Urinary bladder (tissue), 3 donors: ENCODE measurements at regions not wholly inside any gene's neighbourhood (a gene's known extent, or its start where the extent isn't known, plus 50 kb on each side); places are given as distances from the start of the nearest gene placed in this dataset.
"Not testable (repeated sequence)": the region's sequence is repeated elsewhere in the genome, so short reads cannot be mapped to it uniquely, and the experiment has no call there.

Experiments
- DNase-seq: peaks from one replicate; pipeline ENCODE4 v3.0.0-alpha.2; 2015; ENCODE audit errors: extremely low spot score
- H3K27ac ChIP-seq: one replicate; pipeline ENCODE4 v1.5.1; 2013; ENCODE audit warnings: low read depth, mild to moderate bottlenecking, moderate library complexity
- H3K36me3 ChIP-seq: one replicate; pipeline ENCODE4 v1.6.1; 2013; ENCODE audit warnings: mild to moderate bottlenecking, moderate library complexity; ENCODE audit not compliant: insufficient read depth
- H3K4me1 ChIP-seq: one replicate; pipeline ENCODE4 v1.6.1; 2013; ENCODE audit warnings: mild to moderate bottlenecking, moderate library complexity; ENCODE audit not compliant: insufficient read depth
- H3K4me3 ChIP-seq: one replicate; pipeline ENCODE4 v1.5.1; 2013; ENCODE audit warnings: low read depth, low read length
- WGBS: extraction: QIAGEN DNeasy Blood & Tissue Kit; methylation state at CpG from one replicate; pipeline ENCODE4 v1.1.7; 2013; 5-methylcytosine and 5-hydroxymethylcytosine counted together
- donor health status: healthy with polysubstance abuse.
- donor health status: healthy.

GRCh38 chr22:42192547-42192946 lies 61.9 kb upstream of the CYP2D6 start:
- H3K27ac ChIP-seq: no peak overlapping the region
- peaks cover 2% of the 10 kb centered on the region for H3K4me1 ChIP-seq
- no peaks in the 10 kb centered on the region for H3K36me3 ChIP-seq
- DNase-seq: no peak
- H3K4me3 ChIP-seq: no peak overlapping the region
- WGBS: 67% methylated on average over 3 of the region's 3 CpGs

GRCh38 chr22:42190274-42190673 lies 59.7 kb upstream of the CYP2D6 start:
- no peaks in the 10 kb centered on the region for H3K36me3 ChIP-seq

GRCh38 chr22:42189761-42190160 lies 59.2 kb upstream of the CYP2D6 start:
- Histone ChIP-seq H3K4me1 (peaks cover 2% of the 10 kb centered on the region), H3K27ac (no peak overlapping the region), H3K4me3 (no peak overlapping the region), H3K36me3 (no peaks in the 10 kb centered on the region)
- WGBS: 90% methylated on average over 4 of the region's 4 CpGs
- no peak for DNase-seq

More at GRCh38 chr22:42190274-42190673, 59.7 kb upstream of the CYP2D6 start:
- 93% methylated on average over 1 of the region's 1 CpG for WGBS
- peaks cover 2% of the 10 kb centered on the region for H3K4me1 ChIP-seq
- H3K4me3 ChIP-seq: no peak overlapping the region
- H3K27ac ChIP-seq: no peak overlapping the region
- DNase-seq: no peak

GRCh38 chr22:42188808-42189447 lies 58.3 kb upstream of the CYP2D6 start:
- H3K4me1 ChIP-seq: peaks cover 2% of the 10 kb centered on the region
- no peak for DNase-seq
- H3K4me3 ChIP-seq: no peak overlapping the region
- WGBS: 78% methylated on average over 4 of the region's 4 CpGs
- H3K27ac ChIP-seq: no peak overlapping the region
- no peaks in the 10 kb centered on the region for H3K36me3 ChIP-seq

GRCh38 chr22:42187646-42188045 lies 57.0 kb upstream of the CYP2D6 start:
- Histone ChIP-seq H3K36me3 (no peaks in the 10 kb centered on the region), H3K27ac (no peak overlapping the region), H3K4me3 (no peak overlapping the region), H3K4me1 (no peaks in the 10 kb centered on the region)
- no peak for DNase-seq
- 95% methylated on average over 3 of the region's 3 CpGs for WGBS

GRCh38 chr22:42185915-42186439 lies 55.4 kb upstream of the CYP2D6 start:
- Histone ChIP-seq H3K36me3 (no peaks in the 10 kb centered on the region), H3K4me1 (no peaks in the 10 kb centered on the region), H3K4me3 (no peak overlapping the region), H3K27ac (no peak overlapping the region)
- WGBS: 90% methylated on average over 2 of the region's 2 CpGs
- DNase-seq: no peak

GRCh38 chr22:42184852-42185251 lies 54.2 kb upstream of the CYP2D6 start:
- no peaks in the 10 kb centered on the region for H3K36me3 ChIP-seq
- WGBS: 92% methylated on average over 4 of the region's 4 CpGs
- H3K4me1 ChIP-seq: no peaks in the 10 kb centered on the region
- no peak overlapping the region for H3K4me3 ChIP-seq
- DNase-seq: no peak
- H3K27ac ChIP-seq: no peak overlapping the region

GRCh38 chr22:42183461-42184059 lies 53.0 kb upstream of the CYP2D6 start:
- not testable (repeated sequence) for H3K36me3 ChIP-seq, DNase-seq, H3K27ac ChIP-seq, H3K4me1 ChIP-seq, H3K4me3 ChIP-seq
- 95% methylated on average over 11 of the region's 11 CpGs for WGBS

- Histone ChIP-seq H3K27ac (peak overlapping the region; percentile 47), H3K4me1 (peaks cover 2% of the 10 kb centered on the region), H3K4me3 (no peak overlapping the region), H3K36me3 (no peaks in the 10 kb centered on the region)
- 45% methylated on average over 6 of the region's 6 CpGs for WGBS
- DNase-seq: no peak
These were observed 49.8 kb upstream of the CYP2D6 start for GRCh38 chr22:42180349-42180842.
